ENCODE measurements at regions not wholly inside any gene's neighbourhood (a gene's known extent, or its start where the extent isn't known, plus 50 kb on each side); places are given as distances from the start of the nearest gene placed in this dataset.
A peak's percentile ranks its signal among the peaks of the same experiment; 100 is the strongest.

- Mint-ChIP-seq H3K4me1 (no peaks in the 10 kb centered on the region), H3K4me3 (no peak overlapping the region), H3K27me3 (ENCODE audit: low read depth) (no peaks in the 10 kb centered on the region), H3K9me3 (peaks cover 9% of the 10 kb centered on the region), H3K36me3 (peaks cover 2% of the 10 kb centered on the region), H3K27ac (no peak overlapping the region)
- TF ChIP-seq CTCF (IDR thresholded peaks at IDR 0.05; ENCODE audit: unreplicated experiment) = no peak
- DNase-seq (ENCODE audit: low spot score in 2 of 2, unreplicated experiment in 2 of 2) = no peak
These were observed 519.3 kb upstream of the PTGER4 start for GRCh38 chr5:40160435-40160834.

- TF ChIP-seq CTCF (IDR thresholded peaks at IDR 0.05; ENCODE audit: unreplicated experiment) = no peak
- H3K9me3 Mint-ChIP-seq = peaks cover 20% of the 10 kb centered on the region
- no peak overlapping the region for H3K27ac Mint-ChIP-seq
- no peak for DNase-seq (ENCODE audit: low spot score in 2 of 2, unreplicated experiment in 2 of 2)
- H3K36me3 Mint-ChIP-seq = peaks cover 8% of the 10 kb centered on the region
- no peak overlapping the region for H3K4me3 Mint-ChIP-seq
- H3K27me3 Mint-ChIP-seq (ENCODE audit: low read depth) = no peaks in the 10 kb centered on the region
- H3K4me1 Mint-ChIP-seq = peaks cover 19% of the 10 kb centered on the region
These were observed 525.5 kb upstream of the PTGER4 start for GRCh38 chr5:40154194-40154593.

DNA sequence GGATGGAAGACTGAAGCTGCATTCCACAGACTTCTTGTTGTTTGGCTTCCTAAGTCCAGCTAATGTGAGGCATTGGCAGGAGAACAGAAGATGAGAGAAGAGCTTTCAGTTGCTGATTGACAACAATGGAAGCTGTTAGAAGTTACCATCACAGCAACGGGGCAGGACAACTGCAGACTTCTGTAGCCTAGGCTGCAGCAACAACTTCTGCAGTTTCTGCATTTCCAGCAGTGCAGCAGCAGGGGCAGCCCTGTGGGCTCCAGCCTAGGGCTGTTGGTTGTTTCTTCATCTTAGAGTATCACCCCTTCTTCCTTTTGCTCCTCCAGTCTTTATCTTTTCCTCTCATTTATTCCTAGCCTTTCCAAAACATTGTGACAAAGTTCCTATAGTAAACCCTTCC lies 528.8 kb upstream of the PTGER4 start:
- H3K4me3 Mint-ChIP-seq = no peak overlapping the region
- no peak for DNase-seq (ENCODE audit: low spot score in 2 of 2, unreplicated experiment in 2 of 2)
- peaks cover 20% of the 10 kb centered on the region for H3K9me3 Mint-ChIP-seq
- peaks cover 45% of the 10 kb centered on the region for H3K4me1 Mint-ChIP-seq
- H3K27me3 Mint-ChIP-seq (ENCODE audit: low read depth) = no peaks in the 10 kb centered on the region
- TF ChIP-seq CTCF (IDR thresholded peaks at IDR 0.05; ENCODE audit: unreplicated experiment) = no peak
- peaks cover 8% of the 10 kb centered on the region for H3K36me3 Mint-ChIP-seq
- H3K27ac Mint-ChIP-seq = peak overlapping the region; percentile 85

- no peak for DNase-seq (ENCODE audit: low spot score in 2 of 2, unreplicated experiment in 2 of 2)
- Mint-ChIP-seq H3K27ac (peak overlapping the region; percentile 71), H3K4me1 (peaks cover 32% of the 10 kb centered on the region), H3K27me3 (ENCODE audit: low read depth) (no peaks in the 10 kb centered on the region), H3K4me3 (no peak overlapping the region), H3K36me3 (peaks cover 12% of the 10 kb centered on the region), H3K9me3 (peaks cover 26% of the 10 kb centered on the region)
- TF ChIP-seq CTCF (IDR thresholded peaks at IDR 0.05; ENCODE audit: unreplicated experiment) = no peak
These were observed 537.8 kb upstream of the PTGER4 start for GRCh38 chr5:40141896-40142295.

- Mint-ChIP-seq H3K4me3 (no peak overlapping the region), H3K4me1 (peaks cover 28% of the 10 kb centered on the region), H3K36me3 (peaks cover 12% of the 10 kb centered on the region)
These were observed 538.3 kb upstream of the PTGER4 start for GRCh38 chr5:40141418-40141817.

More at GRCh38 chr5:40141418-40141817, 538.3 kb upstream of the PTGER4 start:
- no peak overlapping the region for H3K27ac Mint-ChIP-seq
- H3K9me3 Mint-ChIP-seq = peaks cover 26% of the 10 kb centered on the region
- no peak for DNase-seq (ENCODE audit: low spot score in 2 of 2, unreplicated experiment in 2 of 2)
- TF ChIP-seq CTCF (IDR thresholded peaks at IDR 0.05; ENCODE audit: unreplicated experiment) = no peak
- H3K27me3 Mint-ChIP-seq (ENCODE audit: low read depth) = no peaks in the 10 kb centered on the region

Data from mesothelial cell of epicardium (in vitro differentiated cells).